Spleen (tissue), 11 donors: ENCODE measurements at regions not wholly inside any gene's neighbourhood (a gene's known extent, or its start where the extent isn't known, plus 50 kb on each side); places are given as distances from the start of the nearest gene placed in this dataset.

Experiments used
- DNase-seq: peaks from one replicate; pipeline ENCODE4 v3.0.0-alpha.2; 2020
- H3K27ac ChIP-seq, 8 donors: fragments of 200-600 bp; sonication (generic) in 7 of 8; 1 replicate in 4 of 8; 2 replicates in 4 of 8; pipeline versions ENCODE4 v1.5.0 to v1.8.0; 2016 to 2021; ENCODE audit warnings: inconsistent platforms in 4 of 8, mild to moderate bottlenecking in 4 of 8, moderate library complexity in 1 of 8
- H3K27me3 ChIP-seq, 7 donors: fragments of 200-600 bp; sonication (generic) in 6 of 7; replicated peaks in 1 of 7; 1 replicate in 4 of 7; 2 replicates in 3 of 7; pipeline versions ENCODE4 v1.5.0 to v1.8.0; 2016 to 2021; ENCODE audit warnings: inconsistent platforms in 3 of 7, mild to moderate bottlenecking in 1 of 7
- H3K36me3 ChIP-seq, 6 donors: fragments of 200-600 bp; sonication (generic) in 5 of 6; 1 replicate in 4 of 6; 2 replicates in 2 of 6; pipeline versions ENCODE4 v1.5.0 to v1.8.0; 2016 to 2021; ENCODE audit warnings: inconsistent platforms in 2 of 6
- H3K4me1 ChIP-seq, 6 donors: fragments of 200-600 bp; sonication (generic) in 5 of 6; 1 replicate in 3 of 6; 2 replicates in 3 of 6; pipeline versions ENCODE4 v1.5.0 to v1.8.0; 2016 to 2021; ENCODE audit warnings: inconsistent platforms in 3 of 6
- H3K4me3 ChIP-seq, 8 donors: fragments of 200-600 bp; sonication (generic) in 7 of 8; 1 replicate in 4 of 8; 2 replicates in 4 of 8; pipeline versions ENCODE4 v1.5.0 to v1.8.0; 2016 to 2021; ENCODE audit warnings: inconsistent platforms in 4 of 8, mild to moderate bottlenecking in 4 of 8, moderate library complexity in 2 of 8
- H3K9me3 ChIP-seq, 8 donors: fragments of 200-600 bp; sonication (generic) in 7 of 8; 1 replicate in 4 of 8; 2 replicates in 4 of 8; pipeline versions ENCODE4 v1.5.0 to v1.8.0; 2016 to 2021; ENCODE audit warnings: inconsistent platforms in 4 of 8
- CTCF ChIP-seq, 11 experiments: fragments of 200-600 bp in 7 of 11; fragments of 450-650 bp in 4 of 11; sonication (generic) in 4 of 11; IDR thresholded peaks in 8 of 11; conservative IDR thresholded peaks in 3 of 11; 1 replicate in 7 of 11; 2 replicates in 4 of 11; pipeline versions ENCODE4 v1.4.0 to v1.8.0; 2016 to 2021; ENCODE audit warnings: antibody characterized with exemption in 11 of 11, inconsistent platforms in 4 of 11, mild to moderate bottlenecking in 1 of 11
- POLR2A ChIP-seq, 3 donors: fragments of 450-650 bp; IDR thresholded peaks; one replicate each; pipeline ENCODE4 v1.5.1; 2017; ENCODE audit warnings: antibody characterized with exemption in 3 of 3, mild to moderate bottlenecking in 1 of 3
- POLR2AphosphoS5 ChIP-seq, 3 donors: sonication (generic); formaldehyde crosslinking; IDR thresholded peaks; one replicate each; pipeline ENCODE4 v1.5.1; 2017; ENCODE audit warnings: antibody characterized with exemption in 3 of 3
- WGBS, 5 donors: extraction: QIAGEN DNeasy Blood & Tissue Kit in 3 of 5; methylation state at CpG; one replicate each; pipeline versions ENCODE4 v1.1.5 to v1.1.7; 2013 to 2018; 5-methylcytosine and 5-hydroxymethylcytosine counted together
- intact Hi-C: fragments of 100-400 bp; cut with DNase I; formaldehyde crosslinking; loops from one replicate; pipeline ENCODE4 v1.15.0; 2023; ENCODE audit warnings: low total_unique reads
- donor health status: healthy with polysubstance abuse.
- donor health status: DM: no; HTN: no; CAD: no; lungs with moderate emphysema.
- donor health status: DM: no; HTN: no; CAD: no.
- donor health status: Bipolar disorder and iron deficiency.
- donor health status: healthy.
- donor health status: DM: no; HTN: no; CAD: no.
- donor health status: DM: yes; HTN: yes; CAD: no.

- intact Hi-C loops: no loop called here
- no peak for TF ChIP-seq POLR2A (IDR thresholded peaks at IDR 0.05)
- no peak for TF ChIP-seq CTCF (IDR thresholded peaks at IDR 0.05 in 8 of 11, conservative IDR thresholded peaks at IDR 0.05 in 3 of 11)
- TF ChIP-seq POLR2AphosphoS5 (IDR thresholded peaks at IDR 0.05): no peak
These were observed 58.9 kb upstream of the GATA2 start for GRCh38 chr3:128551867-128552266.

DNA sequence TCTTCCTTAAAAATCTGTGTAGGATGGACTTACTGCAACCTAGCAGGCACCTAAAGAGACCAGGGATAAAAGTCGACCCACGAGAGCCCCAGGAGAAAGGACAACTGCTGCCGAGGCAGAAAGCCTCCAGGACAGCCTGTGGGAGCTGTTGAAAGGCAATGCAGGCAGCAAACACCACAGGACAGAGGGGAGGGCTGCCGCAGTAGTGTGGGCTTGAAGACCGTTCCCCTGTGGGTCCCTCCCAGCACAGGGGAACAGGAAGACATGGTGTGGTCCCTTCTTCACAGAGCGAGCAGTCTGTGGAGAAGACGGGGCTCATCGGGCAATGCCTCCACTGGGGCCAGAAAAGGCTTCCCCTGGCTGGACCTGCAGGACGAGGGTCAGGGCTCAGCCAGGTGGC lies 58.5 kb upstream of the GATA2 start:
- intact Hi-C loops: no loop called here
- peak overlapping the region in 3 of 8 donors; percentile 12 to 38 (median 22) for H3K27ac ChIP-seq
- TF ChIP-seq POLR2AphosphoS5 (IDR thresholded peaks at IDR 0.05): no peak
- TF ChIP-seq CTCF (IDR thresholded peaks at IDR 0.05 in 8 of 11, conservative IDR thresholded peaks at IDR 0.05 in 3 of 11): no peak
- TF ChIP-seq POLR2A (IDR thresholded peaks at IDR 0.05): no peak
- WGBS, 5 donors: 36 to 67% (median 41%) methylated on average over 8 to 9 of the region's 9 CpGs
- H3K27me3 ChIP-seq: peaks cover 0 to 58% (median 18%) of the 10 kb centered on the region in 7 donors
- no peaks in the 10 kb centered on the region for H3K36me3 ChIP-seq
- H3K4me1 ChIP-seq: peaks cover 4 to 83% (median 39%) of the 10 kb centered on the region in 6 donors
- no peaks in the 10 kb centered on the region for H3K9me3 ChIP-seq
- no peak for DNase-seq
- no peak overlapping the region for H3K4me3 ChIP-seq

More at GRCh38 chr3:128551867-128552266, 58.9 kb upstream of the GATA2 start:
- H3K27me3 ChIP-seq: peaks cover 0 to 62% (median 19%) of the 10 kb centered on the region in 7 donors
- 54 to 74% (median 54%) methylated on average over 4 of the region's 4 CpGs for WGBS, 5 donors
- H3K4me3 ChIP-seq: no peak overlapping the region
- peak overlapping the region in 3 of 8 donors; percentile 12 to 38 (median 22) for H3K27ac ChIP-seq
- DNase-seq: no peak
- H3K36me3 ChIP-seq: no peaks in the 10 kb centered on the region
- no peaks in the 10 kb centered on the region for H3K9me3 ChIP-seq
- H3K4me1 ChIP-seq: peaks cover 4 to 87% (median 41%) of the 10 kb centered on the region in 6 donors

GRCh38 chr3:128550471-128551126 lies 57.6 kb upstream of the GATA2 start:
- Histone ChIP-seq H3K4me3 (no peak overlapping the region), H3K36me3 (no peaks in the 10 kb centered on the region), H3K9me3 (no peaks in the 10 kb centered on the region), H3K27me3 (peaks cover 0 to 49% (median 13%) of the 10 kb centered on the region in 7 donors), H3K27ac (peak overlapping the region in 6 of 8 donors; percentile 59 to 79 (median 72)), H3K4me1 (peaks cover 3 to 74% (median 32%) of the 10 kb centered on the region in 6 donors)
- TF ChIP-seq CTCF (IDR thresholded peaks at IDR 0.05 in 8 of 11, conservative IDR thresholded peaks at IDR 0.05 in 3 of 11) (no peak), POLR2AphosphoS5 (IDR thresholded peaks at IDR 0.05) (no peak), POLR2A (IDR thresholded peaks at IDR 0.05) (no peak)
- DNase-seq: no peak
- intact Hi-C loops: no loop called here
- WGBS, 5 donors: 69 to 84% (median 76%) methylated on average over 14 to 18 of the region's 18 CpGs

GRCh38 chr3:128550113-128550440 lies 57.1 kb upstream of the GATA2 start:
- H3K4me1 ChIP-seq: peaks cover 2 to 69% (median 29%) of the 10 kb centered on the region in 6 donors
- no peaks in the 10 kb centered on the region for H3K36me3 ChIP-seq
- H3K27me3 ChIP-seq: peaks cover 0 to 44% (median 7%) of the 10 kb centered on the region in 7 donors
- no peaks in the 10 kb centered on the region for H3K9me3 ChIP-seq
- H3K4me3 ChIP-seq: no peak overlapping the region
- WGBS, 5 donors: 82 to 96% (median 89%) methylated on average over 2 of the region's 2 CpGs
- intact Hi-C loops: no loop called here
- DNase-seq: no peak
- H3K27ac ChIP-seq: peak overlapping the region in 6 of 8 donors; percentile 59 to 79 (median 72)
- TF ChIP-seq POLR2AphosphoS5 (IDR thresholded peaks at IDR 0.05) (no peak), POLR2A (IDR thresholded peaks at IDR 0.05) (no peak)
